H9 (cell line): ENCODE measurements at regions not wholly inside any gene's neighbourhood (a gene's known extent, or its start where the extent isn't known, plus 50 kb on each side); places are given as distances from the start of the nearest gene placed in this dataset.

ENCODE experiments used
- DNase-seq: peaks from one replicate; pipeline ENCODE4 v3.0.0-alpha.2; 2017
- H2AFZ ChIP-seq: one replicate; pipeline ENCODE4 v1.6.1; 2013; ENCODE audit warnings: mild to moderate bottlenecking, low read length, control low read depth, moderate library complexity
- H2AK5ac ChIP-seq: 2 replicates; pipeline ENCODE4 v1.6.1; 2013; ENCODE audit warnings: low read length, control low read depth, mixed read lengths; ENCODE audit not compliant: insufficient read length
- H2BK120ac ChIP-seq: one replicate; pipeline ENCODE4 v1.6.1; 2013; ENCODE audit warnings: low read depth, mild to moderate bottlenecking, low read length, control low read depth, inconsistent platforms; ENCODE audit not compliant: poor library complexity, severe bottlenecking
- H2BK12ac ChIP-seq: 2 replicates; pipeline ENCODE4 v1.6.1; 2013; ENCODE audit warnings: low read length, control low read depth, mixed read lengths, low read depth; ENCODE audit not compliant: insufficient read length
- H2BK15ac ChIP-seq: 2 replicates; pipeline ENCODE4 v1.6.1; 2013; ENCODE audit warnings: low read depth, low read length, control low read depth
- H2BK20ac ChIP-seq: one replicate; pipeline ENCODE4 v1.6.1; 2013; ENCODE audit warnings: low read depth, mild to moderate bottlenecking, low read length, control low read depth, inconsistent platforms; ENCODE audit not compliant: poor library complexity, severe bottlenecking
- H2BK5ac ChIP-seq: 2 replicates; pipeline ENCODE4 v1.6.1; 2013; ENCODE audit warnings: low read length, control low read depth, mixed read lengths; ENCODE audit not compliant: insufficient read length
- H3K14ac ChIP-seq: 2 replicates; pipeline ENCODE4 v1.6.1; 2013; ENCODE audit warnings: low read length, control low read depth; ENCODE audit not compliant: insufficient read depth
- H3K18ac ChIP-seq: 2 replicates; pipeline ENCODE4 v1.6.1; 2013; ENCODE audit warnings: low read depth, mild to moderate bottlenecking, mixed read lengths, low read length, control low read depth; ENCODE audit not compliant: insufficient read length
- H3K23ac ChIP-seq: 2 replicates; pipeline ENCODE4 v1.6.1; 2013; ENCODE audit warnings: low read length, control low read depth, mixed read lengths, low read depth; ENCODE audit not compliant: insufficient read length
- H3K23me2 ChIP-seq: 2 replicates; pipeline ENCODE4 v1.6.1; 2013; ENCODE audit warnings: low read depth, mild to moderate bottlenecking, mixed read lengths, low read length, control low read depth; ENCODE audit not compliant: insufficient read length, poor library complexity, severe bottlenecking
- H3K27ac ChIP-seq: 2 replicates; pipeline ENCODE4 v1.5.1; 2013; ENCODE audit warnings: low read length, control low read depth, mixed read lengths, low read depth; ENCODE audit not compliant: insufficient read length
- H3K27me3 ChIP-seq: 2 replicates; pipeline ENCODE4 v1.6.1; 2013; ENCODE audit warnings: low read length, control low read depth, inconsistent platforms; ENCODE audit not compliant: insufficient read depth
- H3K4ac ChIP-seq: 2 replicates; pipeline ENCODE4 v1.6.1; 2013; ENCODE audit warnings: low read depth, mild to moderate bottlenecking, control low read depth, inconsistent platforms, low read length, moderate library complexity
- H3K4me1 ChIP-seq: 2 replicates; pipeline ENCODE4 v1.6.1; 2013; ENCODE audit warnings: low read length, control low read depth, inconsistent platforms; ENCODE audit not compliant: insufficient read depth
- H3K4me2 ChIP-seq: 2 replicates; pipeline ENCODE4 v1.6.1; 2013; ENCODE audit warnings: low read length, control low read depth, mixed read lengths; ENCODE audit not compliant: insufficient read length, insufficient read depth
- H3K56ac ChIP-seq: 2 replicates; pipeline ENCODE4 v1.6.1; 2013; ENCODE audit warnings: low read depth, mild to moderate bottlenecking, mixed read lengths, low read length, control low read depth; ENCODE audit not compliant: insufficient read length
- H3K79me1 ChIP-seq: 2 replicates; pipeline ENCODE4 v1.6.1; 2013; ENCODE audit warnings: low read depth, mild to moderate bottlenecking, moderate library complexity, low read length, control low read depth, inconsistent platforms; ENCODE audit not compliant: insufficient read depth, poor library complexity, severe bottlenecking
- H3K79me2 ChIP-seq: 2 replicates; pipeline ENCODE4 v1.6.1; 2013; ENCODE audit warnings: low read length, control low read depth, inconsistent platforms; ENCODE audit not compliant: insufficient read depth
- H3K9ac ChIP-seq: 2 replicates; pipeline ENCODE4 v1.6.1; 2013; ENCODE audit warnings: low read length, control low read depth, mixed read lengths; ENCODE audit not compliant: insufficient read length; ENCODE audit errors: extremely low read depth
- H3K9me3 ChIP-seq: one replicate; pipeline ENCODE4 v1.6.1; 2013; ENCODE audit warnings: low read depth, low read length, inconsistent platforms; ENCODE audit not compliant: control insufficient read depth
- H3T11ph ChIP-seq: one replicate; pipeline ENCODE4 v1.6.1; 2013; ENCODE audit warnings: mild to moderate bottlenecking, low read length, control low read depth, inconsistent platforms
- H4K20me1 ChIP-seq: one replicate; pipeline ENCODE4 v1.6.1; 2013; ENCODE audit not compliant: control insufficient read depth, insufficient read length, insufficient read depth
- H4K5ac ChIP-seq: 2 replicates; pipeline ENCODE4 v1.6.1; 2013; ENCODE audit warnings: low read depth, mild to moderate bottlenecking, mixed read lengths, low read length, control low read depth; ENCODE audit not compliant: insufficient read length
- H4K8ac ChIP-seq: replicated peaks from 2 replicates; pipeline ENCODE4 v1.6.1; 2013; ENCODE audit warnings: low read length, control low read depth, mixed read lengths, low read depth; ENCODE audit not compliant: insufficient read length
- H4K91ac ChIP-seq: 2 replicates; pipeline ENCODE4 v1.6.1; 2013; ENCODE audit warnings: low read depth, mild to moderate bottlenecking, moderate library complexity, mixed read lengths, low read length, control low read depth; ENCODE audit not compliant: insufficient read length
- H3K27ac Mint-ChIP-seq, 3 experiments: 2 replicates in 2 of 3; 3 replicates in 1 of 3; pipeline ENCODE4 v1.8.0; 2020 to 2021; ENCODE audit warnings: mixed read lengths in 3 of 3, mild to moderate bottlenecking in 1 of 3, moderate library complexity in 1 of 3
- H3K27me3 Mint-ChIP-seq: 2 replicates; pipeline ENCODE4 v1.8.0; 2021; ENCODE audit warnings: low read depth, mild to moderate bottlenecking, moderate library complexity, mixed read lengths
- H3K36me3 Mint-ChIP-seq, 3 experiments: 2 replicates in 2 of 3; 3 replicates in 1 of 3; pipeline ENCODE4 v1.8.0; 2020 to 2021; ENCODE audit warnings: low read depth in 3 of 3, mixed read lengths in 3 of 3; ENCODE audit not compliant: insufficient read depth in 1 of 3
- H3K4me1 Mint-ChIP-seq, 2 experiments: 2 replicates each; pipeline ENCODE4 v1.8.0; 2020; ENCODE audit warnings: mixed read lengths in 2 of 2
- H3K4me3 Mint-ChIP-seq, 2 experiments: 2 replicates in 1 of 2; 3 replicates in 1 of 2; pipeline ENCODE4 v1.8.0; 2020 to 2021; ENCODE audit warnings: mild to moderate bottlenecking in 2 of 2, mixed read lengths in 2 of 2, moderate library complexity in 1 of 2
- H3K9me3 Mint-ChIP-seq, 2 experiments: 2 replicates in 1 of 2; 3 replicates in 1 of 2; pipeline ENCODE4 v1.8.0; 2020; ENCODE audit warnings: mild to moderate bottlenecking in 2 of 2, mixed read lengths in 2 of 2, moderate library complexity in 1 of 2
- WGBS: extraction: QIAGEN DNeasy Blood & Tissue Kit; methylation state at CpG from one replicate; pipeline ENCODE4 v1.1.7; 2013; ENCODE audit warnings: missing lambda C conversion rate, low lambda C conversion rate, mixed read lengths; ENCODE audit not compliant: insufficient read length; ENCODE audit errors: extremely low coverage; 5-methylcytosine and 5-hydroxymethylcytosine counted together
- TF ChIP-seq, protein P1 (sequence below): fragments of 200-600 bp; sonication (generic); conservative IDR thresholded peaks from 3 replicates; pipeline ENCODE4 v1.8.0; 2021; ENCODE audit warnings: antibody characterized with exemption, mild to moderate bottlenecking

DNA sequence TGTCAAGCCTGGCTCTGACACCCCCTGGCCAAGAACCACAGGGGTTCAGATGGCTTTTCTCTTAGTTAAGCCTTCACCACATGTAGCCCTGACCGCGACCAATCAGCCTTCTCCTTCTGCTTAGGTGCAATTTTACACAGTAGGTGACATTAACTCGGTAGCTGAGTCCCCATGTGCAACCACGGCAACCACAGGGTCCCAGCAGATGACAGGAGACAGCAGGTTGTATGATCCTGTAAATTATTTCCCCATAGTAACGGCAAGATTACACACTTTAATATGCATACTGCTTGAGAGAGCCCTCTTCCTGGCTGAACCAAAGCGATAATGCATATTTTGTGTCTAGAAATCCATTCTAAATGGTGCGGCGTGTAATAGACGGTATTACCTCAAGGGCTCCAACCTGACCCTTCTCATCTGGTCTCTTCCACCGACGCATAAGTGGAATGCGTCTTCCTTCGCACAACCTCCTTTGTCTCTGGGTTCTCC, 458.7 kb upstream of the ZFHX3 start:
- Histone ChIP-seq H2AFZ (no peak overlapping the region), H3K27ac (no peak overlapping the region), H2BK120ac (no peak overlapping the region), H3K4ac (no peak overlapping the region), H4K5ac (no peak overlapping the region), H2BK20ac (no peak overlapping the region), H3K23me2 (no peaks in the 10 kb centered on the region), H3K56ac (no peak overlapping the region), H3K9me3 (no peaks in the 10 kb centered on the region), H4K91ac (no peak overlapping the region), H3K79me2 (no peaks in the 10 kb centered on the region), H2BK12ac (no peak overlapping the region), H3T11ph (no peak overlapping the region), H3K14ac (no peak overlapping the region), H3K9ac (no peak overlapping the region), H3K79me1 (no peaks in the 10 kb centered on the region), H3K18ac (no peak overlapping the region), H3K23ac (no peak overlapping the region), H3K4me1 (no peaks in the 10 kb centered on the region), H4K20me1 (no peaks in the 10 kb centered on the region), H2AK5ac (no peak overlapping the region), H3K4me2 (no peak overlapping the region), H2BK5ac (no peak overlapping the region), H3K27me3 (no peaks in the 10 kb centered on the region), H2BK15ac (no peak overlapping the region), H4K8ac (no peak overlapping the region)
- no CpG with 5 or more reads among the region's 13 CpGs for whole genome bisulfite sequencing
- Mint-ChIP-seq H3K36me3 (no peaks in the 10 kb centered on the region), H3K4me1 (peaks cover 13 to 18% of the 10 kb centered on the region in 2 experiments), H3K4me3 (no peak overlapping the region), H3K9me3 (no peaks in the 10 kb centered on the region), H3K27me3 (peaks cover 4% of the 10 kb centered on the region; the same call in 1 of the 2 replicates), H3K27ac (no peak overlapping the region; a peak in 1 of 7 replicates)
- TF ChIP-seq, protein P1, sequence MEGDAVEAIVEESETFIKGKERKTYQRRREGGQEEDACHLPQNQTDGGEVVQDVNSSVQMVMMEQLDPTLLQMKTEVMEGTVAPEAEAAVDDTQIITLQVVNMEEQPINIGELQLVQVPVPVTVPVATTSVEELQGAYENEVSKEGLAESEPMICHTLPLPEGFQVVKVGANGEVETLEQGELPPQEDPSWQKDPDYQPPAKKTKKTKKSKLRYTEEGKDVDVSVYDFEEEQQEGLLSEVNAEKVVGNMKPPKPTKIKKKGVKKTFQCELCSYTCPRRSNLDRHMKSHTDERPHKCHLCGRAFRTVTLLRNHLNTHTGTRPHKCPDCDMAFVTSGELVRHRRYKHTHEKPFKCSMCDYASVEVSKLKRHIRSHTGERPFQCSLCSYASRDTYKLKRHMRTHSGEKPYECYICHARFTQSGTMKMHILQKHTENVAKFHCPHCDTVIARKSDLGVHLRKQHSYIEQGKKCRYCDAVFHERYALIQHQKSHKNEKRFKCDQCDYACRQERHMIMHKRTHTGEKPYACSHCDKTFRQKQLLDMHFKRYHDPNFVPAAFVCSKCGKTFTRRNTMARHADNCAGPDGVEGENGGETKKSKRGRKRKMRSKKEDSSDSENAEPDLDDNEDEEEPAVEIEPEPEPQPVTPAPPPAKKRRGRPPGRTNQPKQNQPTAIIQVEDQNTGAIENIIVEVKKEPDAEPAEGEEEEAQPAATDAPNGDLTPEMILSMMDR, result no peak
- no peak for DNase-seq
